D721Med (cell line): ENCODE measurements at regions not wholly inside any gene's neighbourhood (a gene's known extent, or its start where the extent isn't known, plus 50 kb on each side); places are given as distances from the start of the nearest gene placed in this dataset.
"Not testable (repeated sequence)": the region's sequence is repeated elsewhere in the genome, so short reads cannot be mapped to it uniquely, and the experiment has no call there.

Source experiments
- DNase-seq: peaks from one replicate; pipeline ENCODE4 v3.0.0; 2011; ENCODE audit warnings: low spot score; ENCODE audit not compliant: insufficient read length
- FAIRE-seq: peaks from 2 replicates; lab custom pipeline; 2011; peaks lifted over from hg19 to GRCh38; lab: Jason Lieb, UNC
- TF ChIP-seq, protein P1 (sequence below): IDR thresholded peaks from 2 replicates; pipeline ENCODE4 v1.5.1; 2012; ENCODE audit warnings: mild to moderate bottlenecking, control low read depth; ENCODE audit not compliant: insufficient read depth; ENCODE audit errors: missing control alignments

- FAIRE-seq, result no peak
- TF ChIP-seq, protein P1, sequence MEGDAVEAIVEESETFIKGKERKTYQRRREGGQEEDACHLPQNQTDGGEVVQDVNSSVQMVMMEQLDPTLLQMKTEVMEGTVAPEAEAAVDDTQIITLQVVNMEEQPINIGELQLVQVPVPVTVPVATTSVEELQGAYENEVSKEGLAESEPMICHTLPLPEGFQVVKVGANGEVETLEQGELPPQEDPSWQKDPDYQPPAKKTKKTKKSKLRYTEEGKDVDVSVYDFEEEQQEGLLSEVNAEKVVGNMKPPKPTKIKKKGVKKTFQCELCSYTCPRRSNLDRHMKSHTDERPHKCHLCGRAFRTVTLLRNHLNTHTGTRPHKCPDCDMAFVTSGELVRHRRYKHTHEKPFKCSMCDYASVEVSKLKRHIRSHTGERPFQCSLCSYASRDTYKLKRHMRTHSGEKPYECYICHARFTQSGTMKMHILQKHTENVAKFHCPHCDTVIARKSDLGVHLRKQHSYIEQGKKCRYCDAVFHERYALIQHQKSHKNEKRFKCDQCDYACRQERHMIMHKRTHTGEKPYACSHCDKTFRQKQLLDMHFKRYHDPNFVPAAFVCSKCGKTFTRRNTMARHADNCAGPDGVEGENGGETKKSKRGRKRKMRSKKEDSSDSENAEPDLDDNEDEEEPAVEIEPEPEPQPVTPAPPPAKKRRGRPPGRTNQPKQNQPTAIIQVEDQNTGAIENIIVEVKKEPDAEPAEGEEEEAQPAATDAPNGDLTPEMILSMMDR, result no peak
- no peak for DNase-seq
Measured at GRCh38 chr7:130845581-130846085, 111.6 kb upstream of the KLF14 start.

GRCh38 chr7:130849604-130850003 lies 115.6 kb upstream of the KLF14 start:
- TF ChIP-seq, protein P1, result no peak
- FAIRE-seq (no peak), DNase-seq (no peak)

GRCh38 chr7:130850956-130851355 lies 116.9 kb upstream of the KLF14 start:
- DNase-seq, result no peak
- FAIRE-seq, result no peak
- TF ChIP-seq, protein P1, result no peak

GRCh38 chr7:130852867-130853266 lies 118.9 kb upstream of the KLF14 start:
- TF ChIP-seq, protein P1, result no peak
- DNase-seq (no peak), FAIRE-seq (no peak)

DNA sequence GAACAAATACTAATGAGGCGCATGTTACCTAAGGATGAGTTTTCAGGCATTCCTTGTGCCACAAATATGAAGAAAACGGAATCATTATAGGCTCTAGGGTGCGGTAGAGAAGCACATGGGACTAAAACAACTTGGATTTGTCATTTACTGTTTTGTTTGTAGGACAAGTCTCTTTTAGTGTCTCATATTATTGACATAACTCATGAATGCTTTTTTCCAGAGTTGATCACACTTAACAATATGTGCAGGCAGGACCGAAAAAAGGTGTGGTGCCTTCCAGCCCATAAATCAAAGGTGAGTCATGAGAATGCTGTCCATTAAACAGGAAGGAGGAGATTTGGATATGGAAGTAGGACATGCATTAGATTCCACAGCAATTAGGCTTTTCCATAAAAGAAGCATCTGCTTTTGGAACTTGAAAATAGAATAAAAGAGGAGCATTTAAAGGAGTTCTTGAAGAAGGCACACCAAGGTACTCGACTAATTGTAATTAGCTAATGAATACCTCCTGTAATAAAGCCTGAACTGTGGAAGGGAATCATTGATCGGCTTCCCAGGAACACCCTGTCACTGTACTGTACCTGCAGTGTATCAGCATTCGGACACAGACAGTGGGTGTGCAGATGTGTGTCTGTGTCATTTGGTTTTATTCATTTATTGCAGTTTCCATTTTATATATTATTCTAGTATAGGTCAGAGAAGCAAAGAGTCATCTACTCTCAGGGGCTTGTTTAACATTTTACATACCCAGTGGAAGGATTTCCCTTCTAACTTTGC lies 119.7 kb upstream of the KLF14 start:
- DNase-seq (no peak), FAIRE-seq (no peak)
- TF ChIP-seq, protein P1, result no peak

DNA sequence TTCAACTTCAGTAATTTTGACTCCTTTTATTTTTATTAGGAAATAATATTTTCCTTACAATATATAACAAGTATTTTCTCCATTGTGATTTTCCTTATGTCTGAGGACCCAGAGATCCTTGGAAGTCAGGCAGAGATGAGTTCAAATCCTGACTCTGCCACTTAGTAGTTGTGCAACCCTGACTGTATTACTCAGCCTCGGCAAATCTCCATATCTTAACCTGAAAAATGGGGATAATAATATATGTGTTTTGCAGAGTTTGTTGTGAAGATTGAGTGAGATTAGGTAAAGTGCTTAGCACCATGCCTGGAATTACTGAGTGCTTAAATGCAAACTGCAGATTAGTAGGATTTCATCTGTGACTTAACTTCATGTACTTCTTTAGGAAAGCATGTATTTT lies 120.5 kb upstream of the KLF14 start:
- FAIRE-seq, result no peak
- TF ChIP-seq, protein P1, result no peak
- no peak for DNase-seq

- FAIRE-seq, result no peak
- TF ChIP-seq, protein P1, result no peak
- no peak for DNase-seq
Measured at GRCh38 chr7:130856866-130857265, 122.9 kb upstream of the KLF14 start.

GRCh38 chr7:130860832-130861231 lies 126.8 kb upstream of the KLF14 start:
- not testable (repeated sequence) for FAIRE-seq, DNase-seq
